AG09319 (cell line): ENCODE measurements at regions not wholly inside any gene's neighbourhood (a gene's known extent, or its start where the extent isn't known, plus 50 kb on each side); places are given as distances from the start of the nearest gene placed in this dataset.

Experiments
- DNase-seq: peaks from one replicate; pipeline ENCODE4 v3.0.0-alpha.2; 2010; ENCODE audit warnings: low read depth; ENCODE audit errors: extremely low read depth
- CTCF ChIP-seq: IDR thresholded peaks from 2 replicates; pipeline ENCODE4 v1.5.1; 2011; ENCODE audit warnings: low read depth, mild to moderate bottlenecking, inconsistent platforms, low read length, moderate library complexity

- DNase-seq = no peak
- TF ChIP-seq CTCF = no peak
These were observed 136.5 kb upstream of the AGBL1 start for GRCh38 chr15:85943151-85943550.

GRCh38 chr15:85943791-85944190 lies 135.9 kb upstream of the AGBL1 start:
- no peak for DNase-seq
- TF ChIP-seq CTCF = no peak

- DNase-seq = no peak
- TF ChIP-seq CTCF = no peak
These were observed 132.7 kb upstream of the AGBL1 start for GRCh38 chr15:85947021-85947420.

- TF ChIP-seq CTCF = no peak
- DNase-seq = no peak
These were observed 131.7 kb upstream of the AGBL1 start for GRCh38 chr15:85947936-85948335.

- no peak for TF ChIP-seq CTCF
- no peak for DNase-seq
These were observed 129.6 kb upstream of the AGBL1 start for GRCh38 chr15:85950101-85950500.

GRCh38 chr15:85954586-85954985 lies 125.1 kb upstream of the AGBL1 start:
- TF ChIP-seq CTCF = no peak
- no peak for DNase-seq

GRCh38 chr15:85955501-85956391 lies 123.9 kb upstream of the AGBL1 start:
- no peak for TF ChIP-seq CTCF

More at GRCh38 chr15:85955501-85956391, 123.9 kb upstream of the AGBL1 start:
- no peak for DNase-seq
